ENCODE measurements at regions not wholly inside any gene's neighbourhood (a gene's known extent, or its start where the extent isn't known, plus 50 kb on each side); places are given as distances from the start of the nearest gene placed in this dataset.
"Not testable (repeated sequence)": the region's sequence is repeated elsewhere in the genome, so short reads cannot be mapped to it uniquely, and the experiment has no call there.

- H3K27me3 Mint-ChIP-seq, result no peaks in the 10 kb centered on the region
- Histone ChIP-seq H3K4me3 (ENCODE audit: low read depth, low read length) (no peak overlapping the region), H3K9me3 (ENCODE audit: control insufficient read depth in 2 of 2, low read length in 2 of 2) (no peaks in the 10 kb centered on the region), H3K36me3 (ENCODE audit: control insufficient read depth, insufficient read depth, low read length) (no peaks in the 10 kb centered on the region), H3K27me3 (ENCODE audit: control insufficient read depth, insufficient read depth, low read length) (no peaks in the 10 kb centered on the region), H3K4me1 (ENCODE audit: control insufficient read depth, insufficient read depth, low read length, poor library complexity, severe bottlenecking) (no peaks in the 10 kb centered on the region), H3K27ac (ENCODE audit: insufficient read depth, low read length, poor library complexity, severe bottlenecking) (no peak overlapping the region)
- H3K4me3 Mint-ChIP-seq, result no peak overlapping the region
- H3K4me1 Mint-ChIP-seq, result no peaks in the 10 kb centered on the region
- no peak for DNase-seq
- no peak for ATAC-seq (ENCODE audit: low read depth in 2 of 2)
- peaks cover 0 to 24% (median 6%) of the 10 kb centered on the region in 7 donors for H3K9me3 Mint-ChIP-seq
- no peaks in the 10 kb centered on the region for H3K36me3 Mint-ChIP-seq
- no peak overlapping the region for H3K27ac Mint-ChIP-seq
Observed at GRCh38 chr6:115219645-115220044, 841.0 kb downstream of the FRK start.

- H3K27ac Mint-ChIP-seq, result no peak overlapping the region
- DNase-seq (no peak), ATAC-seq (ENCODE audit: low read depth in 2 of 2) (no peak)
- H3K36me3 Mint-ChIP-seq, result no peaks in the 10 kb centered on the region
- no peak overlapping the region for H3K4me3 Mint-ChIP-seq
- Histone ChIP-seq H3K36me3 (ENCODE audit: control insufficient read depth, insufficient read depth, low read length) (no peaks in the 10 kb centered on the region), H3K9me3 (ENCODE audit: control insufficient read depth in 2 of 2, low read length in 2 of 2) (no peaks in the 10 kb centered on the region), H3K27ac (ENCODE audit: insufficient read depth, low read length, poor library complexity, severe bottlenecking) (no peak overlapping the region), H3K27me3 (ENCODE audit: control insufficient read depth, insufficient read depth, low read length) (no peaks in the 10 kb centered on the region), H3K4me1 (ENCODE audit: control insufficient read depth, insufficient read depth, low read length, poor library complexity, severe bottlenecking) (no peaks in the 10 kb centered on the region), H3K4me3 (ENCODE audit: low read depth, low read length) (no peak overlapping the region)
- peaks cover 0 to 28% (median 8%) of the 10 kb centered on the region in 7 donors for H3K9me3 Mint-ChIP-seq
- no peaks in the 10 kb centered on the region for H3K4me1 Mint-ChIP-seq
- no peaks in the 10 kb centered on the region for H3K27me3 Mint-ChIP-seq
Observed at GRCh38 chr6:115216835-115217234, 843.9 kb downstream of the FRK start.

GRCh38 chr6:115214283-115214682 lies 846.4 kb downstream of the FRK start:
- H3K27ac ChIP-seq (ENCODE audit: insufficient read depth, low read length, poor library complexity, severe bottlenecking), result no peak overlapping the region
- no peaks in the 10 kb centered on the region for H3K27me3 ChIP-seq (ENCODE audit: control insufficient read depth, insufficient read depth, low read length)
- Mint-ChIP-seq H3K4me3 (no peak overlapping the region), H3K9me3 (peaks cover 0 to 51% (median 12%) of the 10 kb centered on the region in 7 donors), H3K36me3 (no peaks in the 10 kb centered on the region), H3K4me1 (no peaks in the 10 kb centered on the region), H3K27me3 (no peaks in the 10 kb centered on the region), H3K27ac (no peak overlapping the region)
- no peaks in the 10 kb centered on the region for H3K36me3 ChIP-seq (ENCODE audit: control insufficient read depth, insufficient read depth, low read length)
- no peaks in the 10 kb centered on the region for H3K4me1 ChIP-seq (ENCODE audit: control insufficient read depth, insufficient read depth, low read length, poor library complexity, severe bottlenecking)
- H3K9me3 ChIP-seq (ENCODE audit: control insufficient read depth in 2 of 2, low read length in 2 of 2), result no peaks in the 10 kb centered on the region
- no peak overlapping the region for H3K4me3 ChIP-seq (ENCODE audit: low read depth, low read length)
- ATAC-seq (ENCODE audit: low read depth in 2 of 2) (no peak), DNase-seq (no peak)

- no peaks in the 10 kb centered on the region for H3K36me3 ChIP-seq (ENCODE audit: control insufficient read depth, insufficient read depth, low read length)
- no peaks in the 10 kb centered on the region for H3K27me3 Mint-ChIP-seq
- DNase-seq, result no peak
- no peaks in the 10 kb centered on the region for H3K27me3 ChIP-seq (ENCODE audit: control insufficient read depth, insufficient read depth, low read length)
- H3K4me1 Mint-ChIP-seq, result no peaks in the 10 kb centered on the region
- H3K27ac ChIP-seq (ENCODE audit: insufficient read depth, low read length, poor library complexity, severe bottlenecking), result no peak overlapping the region
- ATAC-seq (ENCODE audit: low read depth in 2 of 2), result no peak
- H3K9me3 Mint-ChIP-seq, result peaks cover 0 to 32% (median 6%) of the 10 kb centered on the region in 7 donors
- no peak overlapping the region for H3K4me3 Mint-ChIP-seq
- H3K36me3 Mint-ChIP-seq, result no peaks in the 10 kb centered on the region
- H3K9me3 ChIP-seq (ENCODE audit: control insufficient read depth in 2 of 2, low read length in 2 of 2), result peaks cover 0 to 3% of the 10 kb centered on the region in 2 experiments
- no peak overlapping the region for H3K27ac Mint-ChIP-seq
- no peak overlapping the region for H3K4me3 ChIP-seq (ENCODE audit: low read depth, low read length)
- no peaks in the 10 kb centered on the region for H3K4me1 ChIP-seq (ENCODE audit: control insufficient read depth, insufficient read depth, low read length, poor library complexity, severe bottlenecking)
Observed at GRCh38 chr6:115203381-115203780, 857.3 kb downstream of the FRK start.

- Histone ChIP-seq H3K4me3 (ENCODE audit: low read depth, low read length) (no peak overlapping the region), H3K27me3 (ENCODE audit: control insufficient read depth, insufficient read depth, low read length) (no peaks in the 10 kb centered on the region), H3K9me3 (ENCODE audit: control insufficient read depth in 2 of 2, low read length in 2 of 2) (peaks cover 0 to 8% of the 10 kb centered on the region in 2 experiments), H3K36me3 (ENCODE audit: control insufficient read depth, insufficient read depth, low read length) (no peaks in the 10 kb centered on the region), H3K27ac (ENCODE audit: insufficient read depth, low read length, poor library complexity, severe bottlenecking) (no peak overlapping the region), H3K4me1 (ENCODE audit: control insufficient read depth, insufficient read depth, low read length, poor library complexity, severe bottlenecking) (no peaks in the 10 kb centered on the region)
- peaks cover under 1 to 30% (median 6%) of the 10 kb centered on the region in 7 donors for H3K9me3 Mint-ChIP-seq
- H3K4me3 Mint-ChIP-seq, result no peak overlapping the region
- H3K27me3 Mint-ChIP-seq, result no peaks in the 10 kb centered on the region
- ATAC-seq (ENCODE audit: low read depth in 2 of 2) (no peak), DNase-seq (no peak)
- H3K36me3 Mint-ChIP-seq, result no peaks in the 10 kb centered on the region
- no peak overlapping the region for H3K27ac Mint-ChIP-seq
- H3K4me1 Mint-ChIP-seq, result no peaks in the 10 kb centered on the region
Observed at GRCh38 chr6:115194981-115195638, 852.3 kb upstream of the HS3ST5 start.

- H3K4me1 Mint-ChIP-seq, result no peaks in the 10 kb centered on the region
- peaks cover 3 to 16% (median 6%) of the 10 kb centered on the region in 7 donors for H3K9me3 Mint-ChIP-seq
- H3K4me1 ChIP-seq (ENCODE audit: control insufficient read depth, insufficient read depth, low read length, poor library complexity, severe bottlenecking), result no peaks in the 10 kb centered on the region
- H3K4me3 Mint-ChIP-seq, result no peak overlapping the region
- H3K27me3 Mint-ChIP-seq, result no peaks in the 10 kb centered on the region
- H3K4me3 ChIP-seq (ENCODE audit: low read depth, low read length), result no peak overlapping the region
- no peaks in the 10 kb centered on the region for H3K36me3 ChIP-seq (ENCODE audit: control insufficient read depth, insufficient read depth, low read length)
- DNase-seq (no peak), ATAC-seq (ENCODE audit: low read depth in 2 of 2) (no peak)
- no peaks in the 10 kb centered on the region for H3K27me3 ChIP-seq (ENCODE audit: control insufficient read depth, insufficient read depth, low read length)
- H3K27ac Mint-ChIP-seq, result no peak overlapping the region
- no peaks in the 10 kb centered on the region for H3K36me3 Mint-ChIP-seq
- H3K27ac ChIP-seq (ENCODE audit: insufficient read depth, low read length, poor library complexity, severe bottlenecking), result no peak overlapping the region
- peaks cover 0 to 7% of the 10 kb centered on the region in 2 experiments for H3K9me3 ChIP-seq (ENCODE audit: control insufficient read depth in 2 of 2, low read length in 2 of 2)
Observed at GRCh38 chr6:115191989-115192388, 849.2 kb upstream of the HS3ST5 start.

GRCh38 chr6:115190534-115190933 lies 847.7 kb upstream of the HS3ST5 start:
- Histone ChIP-seq H3K27me3 (ENCODE audit: control insufficient read depth, insufficient read depth, low read length) (no peaks in the 10 kb centered on the region), H3K27ac (ENCODE audit: insufficient read depth, low read length, poor library complexity, severe bottlenecking) (no peak overlapping the region), H3K4me1 (ENCODE audit: control insufficient read depth, insufficient read depth, low read length, poor library complexity, severe bottlenecking) (no peaks in the 10 kb centered on the region), H3K4me3 (ENCODE audit: low read depth, low read length) (no peak overlapping the region), H3K36me3 (ENCODE audit: control insufficient read depth, insufficient read depth, low read length) (no peaks in the 10 kb centered on the region), H3K9me3 (ENCODE audit: control insufficient read depth in 2 of 2, low read length in 2 of 2) (peaks cover 0 to 7% of the 10 kb centered on the region in 2 experiments)
- Mint-ChIP-seq H3K4me3 (no peak overlapping the region), H3K36me3 (no peaks in the 10 kb centered on the region), H3K9me3 (peaks cover 4 to 16% (median 6%) of the 10 kb centered on the region in 7 donors), H3K27ac (no peak overlapping the region), H3K27me3 (no peaks in the 10 kb centered on the region), H3K4me1 (no peaks in the 10 kb centered on the region)
- ATAC-seq (ENCODE audit: low read depth in 2 of 2) (no peak), DNase-seq (no peak)

- not testable (repeated sequence) for H3K4me3 ChIP-seq (ENCODE audit: low read depth, low read length); H3K4me1 Mint-ChIP-seq; H3K27me3 Mint-ChIP-seq; H3K4me1 ChIP-seq (ENCODE audit: control insufficient read depth, insufficient read depth, low read length, poor library complexity, severe bottlenecking); H3K27ac Mint-ChIP-seq; ATAC-seq (ENCODE audit: low read depth in 2 of 2); H3K36me3 ChIP-seq (ENCODE audit: control insufficient read depth, insufficient read depth, low read length); H3K36me3 Mint-ChIP-seq; H3K27me3 ChIP-seq (ENCODE audit: control insufficient read depth, insufficient read depth, low read length); DNase-seq; H3K9me3 ChIP-seq (ENCODE audit: control insufficient read depth in 2 of 2, low read length in 2 of 2); H3K27ac ChIP-seq (ENCODE audit: insufficient read depth, low read length, poor library complexity, severe bottlenecking); H3K4me3 Mint-ChIP-seq
- H3K9me3 Mint-ChIP-seq, result peaks cover 0 to 11% (median 2%) of the 10 kb centered on the region in 7 donors
Observed at GRCh38 chr6:115175456-115175855, 832.6 kb upstream of the HS3ST5 start.

All from CD4-positive, CD25-positive, alpha-beta regulatory T cell (primary cell).